ENCODE measurements at regions not wholly inside any gene's neighbourhood (a gene's known extent, or its start where the extent isn't known, plus 50 kb on each side); places are given as distances from the start of the nearest gene placed in this dataset.

DNA sequence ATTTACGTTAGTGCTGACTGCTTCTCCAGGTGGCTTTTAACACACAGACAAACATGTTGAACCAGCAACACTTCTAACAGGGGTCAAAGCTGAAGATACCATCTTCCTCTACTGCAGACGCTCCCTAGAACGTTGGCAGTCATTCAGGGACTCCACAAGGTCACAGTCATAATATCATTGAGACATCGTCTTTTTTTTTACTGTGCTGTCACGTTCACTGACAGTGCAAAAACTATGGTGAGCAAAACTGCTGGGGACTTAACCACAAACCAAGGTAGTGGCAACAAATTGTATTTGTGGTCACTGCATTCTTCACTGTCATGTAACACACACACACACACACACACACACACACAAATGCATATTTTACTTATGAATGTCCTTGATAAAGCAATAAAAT lies 244.9 kb downstream of the CASP12 start:
- no peak for TF ChIP-seq EZH2phosphoT487 (IDR thresholded peaks at IDR 0.05; ENCODE audit: borderline replicate concordance)
- TF ChIP-seq, protein P1, sequence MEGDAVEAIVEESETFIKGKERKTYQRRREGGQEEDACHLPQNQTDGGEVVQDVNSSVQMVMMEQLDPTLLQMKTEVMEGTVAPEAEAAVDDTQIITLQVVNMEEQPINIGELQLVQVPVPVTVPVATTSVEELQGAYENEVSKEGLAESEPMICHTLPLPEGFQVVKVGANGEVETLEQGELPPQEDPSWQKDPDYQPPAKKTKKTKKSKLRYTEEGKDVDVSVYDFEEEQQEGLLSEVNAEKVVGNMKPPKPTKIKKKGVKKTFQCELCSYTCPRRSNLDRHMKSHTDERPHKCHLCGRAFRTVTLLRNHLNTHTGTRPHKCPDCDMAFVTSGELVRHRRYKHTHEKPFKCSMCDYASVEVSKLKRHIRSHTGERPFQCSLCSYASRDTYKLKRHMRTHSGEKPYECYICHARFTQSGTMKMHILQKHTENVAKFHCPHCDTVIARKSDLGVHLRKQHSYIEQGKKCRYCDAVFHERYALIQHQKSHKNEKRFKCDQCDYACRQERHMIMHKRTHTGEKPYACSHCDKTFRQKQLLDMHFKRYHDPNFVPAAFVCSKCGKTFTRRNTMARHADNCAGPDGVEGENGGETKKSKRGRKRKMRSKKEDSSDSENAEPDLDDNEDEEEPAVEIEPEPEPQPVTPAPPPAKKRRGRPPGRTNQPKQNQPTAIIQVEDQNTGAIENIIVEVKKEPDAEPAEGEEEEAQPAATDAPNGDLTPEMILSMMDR (conservative IDR thresholded peaks at IDR 0.05; ENCODE audit: low read length) = no peak

Measured in Loucy (cell line).